ENCODE measurements at regions not wholly inside any gene's neighbourhood (a gene's known extent, or its start where the extent isn't known, plus 50 kb on each side); places are given as distances from the start of the nearest gene placed in this dataset.

DNA sequence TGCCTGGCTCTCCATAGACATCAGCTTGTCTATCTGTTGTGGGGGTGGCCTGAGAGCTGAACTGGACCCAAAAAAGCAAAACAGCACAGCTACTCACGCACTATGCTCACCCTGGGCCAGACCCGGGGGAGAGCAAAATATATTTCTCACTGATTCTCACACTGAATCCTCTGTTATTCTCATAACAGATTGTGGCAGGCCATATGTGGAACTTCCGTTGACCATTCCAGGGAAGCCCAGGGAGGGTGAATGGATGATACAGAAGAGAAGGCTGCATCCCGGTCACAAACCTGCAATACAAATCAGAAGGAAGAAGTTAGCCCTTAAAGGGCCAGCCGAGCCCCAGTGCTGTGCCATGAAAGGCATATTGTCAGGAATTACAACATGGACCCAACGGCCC lies 362.5 kb downstream of the ZNF536 start:
- Histone ChIP-seq H3K4me3 (replicated peaks; ENCODE audit: low read depth, low read length) (no peak overlapping the region), H3K36me3 (ENCODE audit: control insufficient read depth, insufficient read depth, low read length) (no peaks in the 10 kb centered on the region), H3K27me3 (replicated peaks; ENCODE audit: control insufficient read depth, insufficient read depth, low read length) (no peaks in the 10 kb centered on the region)
- TF ChIP-seq, protein P1, sequence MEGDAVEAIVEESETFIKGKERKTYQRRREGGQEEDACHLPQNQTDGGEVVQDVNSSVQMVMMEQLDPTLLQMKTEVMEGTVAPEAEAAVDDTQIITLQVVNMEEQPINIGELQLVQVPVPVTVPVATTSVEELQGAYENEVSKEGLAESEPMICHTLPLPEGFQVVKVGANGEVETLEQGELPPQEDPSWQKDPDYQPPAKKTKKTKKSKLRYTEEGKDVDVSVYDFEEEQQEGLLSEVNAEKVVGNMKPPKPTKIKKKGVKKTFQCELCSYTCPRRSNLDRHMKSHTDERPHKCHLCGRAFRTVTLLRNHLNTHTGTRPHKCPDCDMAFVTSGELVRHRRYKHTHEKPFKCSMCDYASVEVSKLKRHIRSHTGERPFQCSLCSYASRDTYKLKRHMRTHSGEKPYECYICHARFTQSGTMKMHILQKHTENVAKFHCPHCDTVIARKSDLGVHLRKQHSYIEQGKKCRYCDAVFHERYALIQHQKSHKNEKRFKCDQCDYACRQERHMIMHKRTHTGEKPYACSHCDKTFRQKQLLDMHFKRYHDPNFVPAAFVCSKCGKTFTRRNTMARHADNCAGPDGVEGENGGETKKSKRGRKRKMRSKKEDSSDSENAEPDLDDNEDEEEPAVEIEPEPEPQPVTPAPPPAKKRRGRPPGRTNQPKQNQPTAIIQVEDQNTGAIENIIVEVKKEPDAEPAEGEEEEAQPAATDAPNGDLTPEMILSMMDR (IDR thresholded peaks at IDR 0.05; ENCODE audit: insufficient read depth, low read length, poor library complexity, severe bottlenecking) = no peak
- no peak for DNase-seq (ENCODE audit: extremely low read depth, insufficient read length)

GRCh38 chr19:30733826-30734550 lies 361.8 kb downstream of the ZNF536 start:
- no peaks in the 10 kb centered on the region for H3K36me3 ChIP-seq (ENCODE audit: control insufficient read depth, insufficient read depth, low read length)
- H3K4me3 ChIP-seq (replicated peaks; ENCODE audit: low read depth, low read length) = no peak overlapping the region
- no peaks in the 10 kb centered on the region for H3K27me3 ChIP-seq (replicated peaks; ENCODE audit: control insufficient read depth, insufficient read depth, low read length)
- TF ChIP-seq, protein P1 (IDR thresholded peaks at IDR 0.05; ENCODE audit: insufficient read depth, low read length, poor library complexity, severe bottlenecking) = no peak
- no peak for DNase-seq (ENCODE audit: extremely low read depth, insufficient read length)

- no peaks in the 10 kb centered on the region for H3K36me3 ChIP-seq (ENCODE audit: control insufficient read depth, insufficient read depth, low read length)
- no peaks in the 10 kb centered on the region for H3K27me3 ChIP-seq (replicated peaks; ENCODE audit: control insufficient read depth, insufficient read depth, low read length)
- TF ChIP-seq, protein P1 (IDR thresholded peaks at IDR 0.05; ENCODE audit: insufficient read depth, low read length, poor library complexity, severe bottlenecking) = no peak
- DNase-seq (ENCODE audit: extremely low read depth, insufficient read length) = no peak
- no peak overlapping the region for H3K4me3 ChIP-seq (replicated peaks; ENCODE audit: low read depth, low read length)
Measured at GRCh38 chr19:30731591-30731990, 359.4 kb downstream of the ZNF536 start.

DNA sequence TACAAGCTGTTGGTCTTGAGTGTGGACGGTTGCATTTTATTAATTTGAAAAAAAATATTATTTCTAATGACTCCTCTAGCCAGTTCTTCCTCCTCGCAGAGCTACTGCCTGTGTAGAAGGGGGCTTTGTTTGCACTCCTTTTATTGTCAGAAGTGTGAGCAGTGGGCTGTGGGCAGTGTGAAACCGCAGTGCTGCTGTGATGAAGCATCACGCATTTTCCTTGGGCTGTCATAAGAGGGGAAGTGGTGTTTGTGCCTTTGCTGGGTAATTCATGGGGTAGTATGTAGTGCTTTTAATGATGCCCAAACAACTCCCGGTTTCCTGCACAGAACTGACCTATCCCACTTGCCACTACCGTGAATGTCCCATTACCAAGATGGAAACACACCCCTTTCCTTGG lies 357.3 kb downstream of the ZNF536 start:
- TF ChIP-seq, protein P1 (IDR thresholded peaks at IDR 0.05; ENCODE audit: insufficient read depth, low read length, poor library complexity, severe bottlenecking) = no peak
- DNase-seq (ENCODE audit: extremely low read depth, insufficient read length) = no peak
- Histone ChIP-seq H3K36me3 (ENCODE audit: control insufficient read depth, insufficient read depth, low read length) (no peaks in the 10 kb centered on the region), H3K27me3 (replicated peaks; ENCODE audit: control insufficient read depth, insufficient read depth, low read length) (no peaks in the 10 kb centered on the region), H3K4me3 (replicated peaks; ENCODE audit: low read depth, low read length) (no peak overlapping the region)

DNA sequence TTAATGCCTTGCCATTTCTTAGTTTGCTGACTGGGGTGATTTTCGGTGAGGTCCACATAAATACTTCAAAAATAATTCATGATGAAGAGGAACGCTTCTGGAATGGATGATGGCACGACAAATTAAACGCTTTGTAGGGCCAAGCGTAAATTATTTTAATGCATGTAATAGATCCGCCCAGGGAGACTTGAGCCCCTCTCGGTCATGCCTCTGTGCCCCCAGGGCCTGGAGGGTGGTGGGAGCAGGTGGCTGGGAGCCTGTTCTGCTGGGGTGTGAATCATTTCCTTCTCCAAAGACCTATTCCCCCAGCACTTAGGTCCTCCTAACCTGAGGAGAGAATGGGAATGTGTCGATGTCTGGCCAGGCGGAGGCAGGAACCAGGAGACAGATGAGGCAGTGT lies 350.6 kb downstream of the ZNF536 start:
- TF ChIP-seq, protein P1 (IDR thresholded peaks at IDR 0.05; ENCODE audit: insufficient read depth, low read length, poor library complexity, severe bottlenecking) = no peak
- no peak for DNase-seq (ENCODE audit: extremely low read depth, insufficient read length)
- Histone ChIP-seq H3K4me3 (replicated peaks; ENCODE audit: low read depth, low read length) (no peak overlapping the region), H3K36me3 (ENCODE audit: control insufficient read depth, insufficient read depth, low read length) (no peaks in the 10 kb centered on the region), H3K27me3 (replicated peaks; ENCODE audit: control insufficient read depth, insufficient read depth, low read length) (no peaks in the 10 kb centered on the region)

- TF ChIP-seq, protein P1 (IDR thresholded peaks at IDR 0.05; ENCODE audit: insufficient read depth, low read length, poor library complexity, severe bottlenecking) = no peak
- Histone ChIP-seq H3K27me3 (replicated peaks; ENCODE audit: control insufficient read depth, insufficient read depth, low read length) (no peaks in the 10 kb centered on the region), H3K4me3 (replicated peaks; ENCODE audit: low read depth, low read length) (no peak overlapping the region), H3K36me3 (ENCODE audit: control insufficient read depth, insufficient read depth, low read length) (no peaks in the 10 kb centered on the region)
- DNase-seq (ENCODE audit: extremely low read depth, insufficient read length) = no peak
Measured at GRCh38 chr19:30722186-30722585, 350.0 kb downstream of the ZNF536 start.
